Body of pancreas (tissue), 4 donors: ENCODE measurements at regions not wholly inside any gene's neighbourhood (a gene's known extent, or its start where the extent isn't known, plus 50 kb on each side); places are given as distances from the start of the nearest gene placed in this dataset.
A peak's percentile ranks its signal among the peaks of the same experiment; 100 is the strongest.

Experiments
- ATAC-seq: fragments of 150-250 bp; one replicate; pipeline ENCODE4 v1.9.1; 2016
- DNase-seq, 4 donors: peaks; one replicate each; pipeline ENCODE4 v3.0.0-alpha.2; 2019
- H3K27ac ChIP-seq, 4 donors: fragments of 200-600 bp; sonication (generic); 1 replicate in 3 of 4; 2 replicates in 1 of 4; pipeline versions ENCODE4 v1.5.1 to v1.6.1; 2016 to 2019; ENCODE audit warnings: mild to moderate bottlenecking in 1 of 4, mixed read lengths in 1 of 4, moderate library complexity in 1 of 4
- H3K27me3 ChIP-seq, 2 donors: fragments of 200-600 bp; sonication (generic); one replicate each; pipeline ENCODE4 v1.6.0; 2016; ENCODE audit warnings: mild to moderate bottlenecking in 1 of 2
- H3K36me3 ChIP-seq, 2 donors: fragments of 200-600 bp; sonication (generic); replicated peaks in 1 of 2; 2 replicates each; pipeline ENCODE4 v1.5.1; 2016; ENCODE audit warnings: low read depth in 2 of 2; ENCODE audit not compliant: insufficient read depth in 1 of 2
- H3K4me1 ChIP-seq: fragments of 200-600 bp; sonication (generic); one replicate; pipeline ENCODE4 v1.6.0; 2016
- H3K4me3 ChIP-seq, 2 donors: fragments of 200-600 bp; sonication (generic); 1 replicate in 1 of 2; 2 replicates in 1 of 2; pipeline ENCODE4 v1.5.1; 2016 to 2019
- H3K9me3 ChIP-seq, 3 donors: fragments of 200-600 bp; sonication (generic); 1 replicate in 2 of 3; 2 replicates in 1 of 3; pipeline ENCODE4 v1.5.1; 2016
- CTCF ChIP-seq, 7 experiments: fragments of 450-650 bp in 4 of 7; fragments of 200-600 bp in 3 of 7; sonication (generic) in 3 of 7; IDR thresholded peaks; one replicate each; pipeline ENCODE4 v1.5.1; 2016 to 2019; ENCODE audit warnings: antibody characterized with exemption in 7 of 7
- POLR2A ChIP-seq, 3 donors: fragments of 450-650 bp; IDR thresholded peaks; one replicate each; pipeline ENCODE4 v1.6.1; 2016; ENCODE audit warnings: antibody characterized with exemption in 3 of 3, mild to moderate bottlenecking in 2 of 3
- WGBS, 2 donors: methylation state at CpG; one replicate each; pipeline ENCODE4 v1.1.5; 2017; 5-methylcytosine and 5-hydroxymethylcytosine counted together
- intact Hi-C: fragments of 100-400 bp; cut with DNase I; formaldehyde crosslinking; loops from one replicate; pipeline ENCODE4 v1.15.1; 2023

GRCh38 chr10:131021246-131021895 is 290.1 kb downstream of the TCERG1L start:
- 52 to 69% methylated on average over 16 of the region's 16 CpGs for WGBS, 2 donors
- Histone ChIP-seq H3K36me3 (no peaks in the 10 kb centered on the region), H3K27me3 (no peaks in the 10 kb centered on the region), H3K9me3 (no peaks in the 10 kb centered on the region), H3K4me1 (peaks cover 9% of the 10 kb centered on the region), H3K27ac (no peak overlapping the region), H3K4me3 (no peak overlapping the region)
- ATAC-seq (peak; percentile 88), DNase-seq (peak; percentile 15 to 89 (median 78))
- intact Hi-C loops, result no loop called here
- TF ChIP-seq POLR2A (IDR thresholded peaks at IDR 0.05), result no peak
- TF ChIP-seq CTCF (IDR thresholded peaks at IDR 0.05), result no peak

- ATAC-seq (no peak), DNase-seq (no peak)
- 64 to 73% methylated on average over 4 of the region's 4 CpGs for WGBS, 2 donors
- Histone ChIP-seq H3K36me3 (no peaks in the 10 kb centered on the region), H3K4me3 (no peak overlapping the region), H3K9me3 (no peaks in the 10 kb centered on the region), H3K4me1 (peaks cover 9% of the 10 kb centered on the region), H3K27me3 (no peaks in the 10 kb centered on the region), H3K27ac (no peak overlapping the region)
- intact Hi-C loops, result no loop called here
- TF ChIP-seq CTCF (IDR thresholded peaks at IDR 0.05) (no peak), POLR2A (IDR thresholded peaks at IDR 0.05) (no peak)
These were observed 289.6 kb downstream of the TCERG1L start for GRCh38 chr10:131021969-131022368.

GRCh38 chr10:131022369-131022768 is 289.2 kb downstream of the TCERG1L start:
- 79 to 93% methylated on average over 9 to 10 of the region's 10 CpGs for WGBS, 2 donors
- intact Hi-C loops, result no loop called here
- no peak overlapping the region for H3K4me3 ChIP-seq
- no peak for ATAC-seq
- DNase-seq, result no peak
- no peaks in the 10 kb centered on the region for H3K27me3 ChIP-seq
- H3K9me3 ChIP-seq, result no peaks in the 10 kb centered on the region
- TF ChIP-seq CTCF (IDR thresholded peaks at IDR 0.05) (no peak), POLR2A (IDR thresholded peaks at IDR 0.05) (no peak)
- H3K27ac ChIP-seq, result no peak overlapping the region
- H3K36me3 ChIP-seq, result no peaks in the 10 kb centered on the region
- H3K4me1 ChIP-seq, result peaks cover 9% of the 10 kb centered on the region

GRCh38 chr10:131022981-131023380 is 288.5 kb downstream of the TCERG1L start:
- intact Hi-C loops, result no loop called here
- Histone ChIP-seq H3K9me3 (no peaks in the 10 kb centered on the region), H3K36me3 (no peaks in the 10 kb centered on the region), H3K4me3 (no peak overlapping the region), H3K27ac (no peak overlapping the region), H3K4me1 (peaks cover 9% of the 10 kb centered on the region), H3K27me3 (no peaks in the 10 kb centered on the region)
- DNase-seq, result no peak
- TF ChIP-seq POLR2A (IDR thresholded peaks at IDR 0.05), result no peak
- no peak for TF ChIP-seq CTCF (IDR thresholded peaks at IDR 0.05)
- ATAC-seq, result no peak
- WGBS, 2 donors, result 49 to 64% methylated on average over 5 of the region's 5 CpGs
